Lung (tissue), 11 donors: ENCODE measurements at regions not wholly inside any gene's neighbourhood (a gene's known extent, or its start where the extent isn't known, plus 50 kb on each side); places are given as distances from the start of the nearest gene placed in this dataset.

Source experiments
- ATAC-seq: fragments of 200-7000 bp; cut with Tn5 transposase; one replicate; pipeline ENCODE4 v1.9.1; 2020; ENCODE audit warnings: moderate number of reproducible peaks; ENCODE audit not compliant: insufficient read depth, low FRiP score
- DNase-seq, 3 donors: peaks; one replicate each; pipeline ENCODE4 v3.0.0-alpha.2; 2013 to 2017
- H3K27ac ChIP-seq, 2 donors: one replicate each; pipeline ENCODE4 v1.5.1; 2013; ENCODE audit warnings: mild to moderate bottlenecking in 2 of 2, moderate library complexity in 2 of 2, control low read depth in 1 of 2, inconsistent platforms in 1 of 2, low read depth in 1 of 2, low read length in 1 of 2
- H3K27me3 ChIP-seq, 3 donors: one replicate each; pipeline ENCODE4 v1.5.1; 2013; ENCODE audit warnings: low read length in 2 of 3; ENCODE audit not compliant: control insufficient read depth in 3 of 3, insufficient read depth in 3 of 3
- H3K36me3 ChIP-seq, 4 donors: one replicate each; pipeline ENCODE4 v1.5.1; 2013; ENCODE audit warnings: low read length in 4 of 4, mild to moderate bottlenecking in 1 of 4, moderate library complexity in 1 of 4; ENCODE audit not compliant: control insufficient read depth in 4 of 4, insufficient read depth in 4 of 4
- H3K4me1 ChIP-seq, 5 donors: one replicate each; pipeline ENCODE4 v1.5.1; 2013; ENCODE audit warnings: low read length in 5 of 5, mild to moderate bottlenecking in 2 of 5, moderate library complexity in 1 of 5; ENCODE audit not compliant: control insufficient read depth in 5 of 5, insufficient read depth in 5 of 5
- H3K4me3 ChIP-seq: one replicate; pipeline ENCODE4 v1.5.1; 2013; ENCODE audit warnings: mild to moderate bottlenecking, control low read depth, moderate library complexity
- H3K9ac ChIP-seq, 2 donors: one replicate each; pipeline ENCODE4 v1.5.1; 2013; ENCODE audit warnings: low read length in 2 of 2, control low read depth in 1 of 2; ENCODE audit not compliant: insufficient read depth in 1 of 2
- H3K9me3 ChIP-seq, 4 donors: one replicate each; pipeline ENCODE4 v1.5.1; 2013; ENCODE audit warnings: low read length in 3 of 4, mild to moderate bottlenecking in 1 of 4, moderate library complexity in 1 of 4; ENCODE audit not compliant: control insufficient read depth in 4 of 4, insufficient read depth in 3 of 4
- CTCF ChIP-seq: IDR thresholded peaks from 2 replicates; pipeline ENCODE4 v1.5.1; 2012; ENCODE audit warnings: mild to moderate bottlenecking; ENCODE audit errors: control extremely low read depth, extremely low read depth
- WGBS, 2 donors: extraction: QIAGEN DNeasy Blood & Tissue Kit; methylation state at CpG; one replicate each; pipeline ENCODE4 v1.1.7; 2013; 5-methylcytosine and 5-hydroxymethylcytosine counted together
- donor health status: control.
- donor health status: control.
- donor health status: Bipolar disorder and iron deficiency.
- donor health status: healthy.
- donor health status: DM: yes; HTN: yes; CAD: no.

- Histone ChIP-seq H3K9ac (no peak overlapping the region), H3K9me3 (no peaks in the 10 kb centered on the region), H3K36me3 (no peaks in the 10 kb centered on the region), H3K27ac (no peak overlapping the region), H3K4me1 (no peaks in the 10 kb centered on the region), H3K4me3 (no peak overlapping the region), H3K27me3 (no peaks in the 10 kb centered on the region)
- DNase-seq: no peak
- TF ChIP-seq CTCF: no peak
- ATAC-seq: no peak
Observed at GRCh38 chr12:78308701-78309100, 478.0 kb downstream of the NAV3 start.

GRCh38 chr12:78315028-78315427, 484.3 kb downstream of the NAV3 start:
- WGBS, 2 donors: 68% methylated on average over 3 of the region's 3 CpGs
- no peak for TF ChIP-seq CTCF

GRCh38 chr12:78316136-78316535, 485.4 kb downstream of the NAV3 start:
- no peak for TF ChIP-seq CTCF
- H3K9ac ChIP-seq: no peak overlapping the region
- DNase-seq: no peak
- no peaks in the 10 kb centered on the region for H3K27me3 ChIP-seq
- no peak for ATAC-seq
- no peaks in the 10 kb centered on the region for H3K36me3 ChIP-seq
- H3K9me3 ChIP-seq: peaks cover 0 to 3% (median 0%) of the 10 kb centered on the region in 4 donors
- H3K4me1 ChIP-seq: no peaks in the 10 kb centered on the region
- 50 to 60% methylated on average over 4 of the region's 4 CpGs for WGBS, 2 donors
- no peak overlapping the region for H3K27ac ChIP-seq
- H3K4me3 ChIP-seq: no peak overlapping the region

More at GRCh38 chr12:78315028-78315427, 484.3 kb downstream of the NAV3 start:
- Histone ChIP-seq H3K4me3 (no peak overlapping the region), H3K27ac (no peak overlapping the region), H3K36me3 (no peaks in the 10 kb centered on the region), H3K9me3 (peaks cover 0 to 2% (median 0%) of the 10 kb centered on the region in 4 donors), H3K9ac (no peak overlapping the region), H3K4me1 (no peaks in the 10 kb centered on the region), H3K27me3 (no peaks in the 10 kb centered on the region)
- no peak for DNase-seq
- ATAC-seq: no peak
